Cardiac fibroblast (primary cell): ENCODE measurements at regions not wholly inside any gene's neighbourhood (a gene's known extent, or its start where the extent isn't known, plus 50 kb on each side); places are given as distances from the start of the nearest gene placed in this dataset.

Source experiments
- DNase-seq, 2 donors: peaks; one replicate each; pipeline versions ENCODE4 v3.0.0 to v3.0.0-alpha.2; 2010; ENCODE audit warnings: low read depth in 2 of 2
- H3K4me3 ChIP-seq, 2 donors: replicated peaks in 1 of 2; 1 replicate in 1 of 2; 2 replicates in 1 of 2; pipeline ENCODE4 v1.5.1; 2011; ENCODE audit warnings: low read depth in 2 of 2, low read length in 2 of 2, mild to moderate bottlenecking in 2 of 2, moderate library complexity in 1 of 2
- TF ChIP-seq, protein P1 (sequence below): IDR thresholded peaks from one replicate; pipeline ENCODE4 v1.5.1; 2011; ENCODE audit warnings: low read depth, mild to moderate bottlenecking, low read length, inconsistent platforms

DNA sequence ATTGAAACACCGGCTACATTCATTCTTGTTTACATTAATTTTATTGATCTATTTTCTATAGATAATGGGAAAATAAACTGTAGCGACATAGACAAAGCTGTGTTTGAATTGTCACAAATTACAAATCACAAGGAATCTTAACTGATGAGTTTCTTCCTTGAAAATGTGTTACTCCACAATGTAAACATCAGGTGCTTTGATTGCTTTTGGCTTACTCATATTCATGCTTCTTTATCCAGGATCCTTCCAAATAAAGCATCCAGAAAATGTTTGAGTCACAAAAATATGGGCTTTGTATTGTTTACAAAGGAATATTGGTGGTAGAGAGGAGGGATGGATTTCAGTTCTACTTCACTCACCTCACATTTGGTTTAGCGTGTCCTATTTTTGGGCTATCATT is 64.0 kb downstream of the BMP2 start:
- no peak for DNase-seq
- TF ChIP-seq, protein P1, sequence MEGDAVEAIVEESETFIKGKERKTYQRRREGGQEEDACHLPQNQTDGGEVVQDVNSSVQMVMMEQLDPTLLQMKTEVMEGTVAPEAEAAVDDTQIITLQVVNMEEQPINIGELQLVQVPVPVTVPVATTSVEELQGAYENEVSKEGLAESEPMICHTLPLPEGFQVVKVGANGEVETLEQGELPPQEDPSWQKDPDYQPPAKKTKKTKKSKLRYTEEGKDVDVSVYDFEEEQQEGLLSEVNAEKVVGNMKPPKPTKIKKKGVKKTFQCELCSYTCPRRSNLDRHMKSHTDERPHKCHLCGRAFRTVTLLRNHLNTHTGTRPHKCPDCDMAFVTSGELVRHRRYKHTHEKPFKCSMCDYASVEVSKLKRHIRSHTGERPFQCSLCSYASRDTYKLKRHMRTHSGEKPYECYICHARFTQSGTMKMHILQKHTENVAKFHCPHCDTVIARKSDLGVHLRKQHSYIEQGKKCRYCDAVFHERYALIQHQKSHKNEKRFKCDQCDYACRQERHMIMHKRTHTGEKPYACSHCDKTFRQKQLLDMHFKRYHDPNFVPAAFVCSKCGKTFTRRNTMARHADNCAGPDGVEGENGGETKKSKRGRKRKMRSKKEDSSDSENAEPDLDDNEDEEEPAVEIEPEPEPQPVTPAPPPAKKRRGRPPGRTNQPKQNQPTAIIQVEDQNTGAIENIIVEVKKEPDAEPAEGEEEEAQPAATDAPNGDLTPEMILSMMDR = no peak
- no peak overlapping the region for H3K4me3 ChIP-seq

DNA sequence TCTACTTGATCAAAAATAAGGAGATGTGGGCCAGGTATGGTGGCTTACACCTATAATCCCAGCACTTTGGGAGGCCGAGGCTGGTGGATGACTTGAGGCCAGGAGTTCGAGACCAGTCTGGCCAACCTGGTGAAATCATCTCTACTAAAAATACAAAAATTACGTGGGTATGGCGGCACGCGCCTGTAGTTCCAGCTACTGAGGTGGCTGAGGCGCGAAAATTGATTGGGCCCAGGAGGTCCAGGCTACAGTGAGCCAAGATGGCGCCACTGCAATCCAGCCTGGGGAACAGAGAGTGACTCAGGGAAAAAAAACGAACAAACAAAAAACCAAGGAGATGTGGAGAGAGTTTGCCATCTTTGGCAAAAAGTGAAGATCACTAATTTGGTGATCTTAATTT is 65.3 kb downstream of the BMP2 start:
- H3K4me3 ChIP-seq = no peak overlapping the region

DNA sequence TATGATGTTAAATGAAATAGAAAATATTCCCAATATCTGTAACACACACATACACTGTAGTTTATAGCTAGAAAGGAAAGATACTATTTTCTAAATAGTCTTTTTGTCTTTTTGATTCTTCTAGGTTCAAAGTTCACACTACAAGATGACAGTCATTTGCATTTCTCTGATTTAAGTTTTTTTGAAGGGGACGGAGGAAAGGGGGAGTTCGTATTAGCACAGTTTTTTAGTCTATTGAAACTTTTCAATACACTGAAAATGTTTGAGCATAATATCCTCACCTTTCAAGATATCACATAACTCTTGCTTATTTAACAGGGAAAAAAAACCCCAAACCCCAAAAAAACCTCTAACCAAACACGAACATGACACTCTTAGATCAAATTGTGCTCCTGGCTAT is 68.1 kb downstream of the BMP2 start:
- TF ChIP-seq, protein P1 = no peak
- no peak overlapping the region for H3K4me3 ChIP-seq
- DNase-seq = no peak

More for the DNA sequence above, 65.3 kb downstream of the BMP2 start:
- DNase-seq = no peak
- TF ChIP-seq, protein P1 = no peak

DNA sequence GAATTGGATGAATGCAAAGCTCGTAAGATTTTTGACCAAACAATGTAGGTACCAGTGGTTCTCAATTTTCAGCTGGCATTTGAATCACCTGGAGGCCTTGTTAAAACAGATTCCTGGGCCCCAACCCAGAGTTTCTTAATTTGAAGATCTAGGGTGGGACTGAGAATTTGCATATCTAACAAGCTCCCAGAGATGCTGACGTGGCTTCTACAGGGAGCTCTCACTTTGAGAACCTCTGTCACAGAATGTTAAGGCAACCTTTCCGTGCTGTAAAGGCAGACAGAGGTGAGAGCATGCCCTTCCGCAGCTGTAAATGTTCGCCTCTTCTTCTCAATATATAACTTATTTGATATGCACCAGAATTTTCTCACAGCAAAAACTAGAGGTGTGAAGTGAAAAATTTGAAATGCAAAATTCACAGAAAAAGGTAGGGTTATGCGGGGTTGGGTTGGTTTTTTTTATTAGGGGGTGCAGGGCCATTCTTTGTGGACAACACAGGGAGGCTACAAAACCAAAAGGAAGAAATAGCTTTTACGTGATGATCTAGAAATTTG is 69.4 kb downstream of the BMP2 start:
- H3K4me3 ChIP-seq = no peak overlapping the region
- TF ChIP-seq, protein P1 = no peak
- no peak for DNase-seq

DNA sequence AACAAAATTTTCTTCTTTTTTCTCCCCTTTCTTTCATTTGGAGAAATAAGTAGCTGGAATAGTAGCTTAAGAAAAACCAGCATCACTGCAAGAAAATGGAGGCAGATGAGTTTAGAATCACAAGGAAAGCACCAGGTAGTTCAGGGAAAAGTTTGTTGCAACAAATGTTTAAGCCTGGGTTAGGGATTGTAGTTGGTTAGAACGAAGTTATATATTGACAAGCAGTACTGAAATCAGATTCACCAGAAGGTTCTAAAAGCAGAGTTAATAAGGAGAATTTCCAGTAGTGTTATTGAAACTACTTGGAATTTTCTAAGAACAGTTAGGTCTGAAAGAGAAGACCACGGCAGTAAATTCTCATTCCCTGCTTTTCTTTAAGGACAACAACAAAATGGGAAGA is 70.2 kb downstream of the BMP2 start:
- DNase-seq = no peak
- no peak overlapping the region for H3K4me3 ChIP-seq
- TF ChIP-seq, protein P1 = no peak

DNA sequence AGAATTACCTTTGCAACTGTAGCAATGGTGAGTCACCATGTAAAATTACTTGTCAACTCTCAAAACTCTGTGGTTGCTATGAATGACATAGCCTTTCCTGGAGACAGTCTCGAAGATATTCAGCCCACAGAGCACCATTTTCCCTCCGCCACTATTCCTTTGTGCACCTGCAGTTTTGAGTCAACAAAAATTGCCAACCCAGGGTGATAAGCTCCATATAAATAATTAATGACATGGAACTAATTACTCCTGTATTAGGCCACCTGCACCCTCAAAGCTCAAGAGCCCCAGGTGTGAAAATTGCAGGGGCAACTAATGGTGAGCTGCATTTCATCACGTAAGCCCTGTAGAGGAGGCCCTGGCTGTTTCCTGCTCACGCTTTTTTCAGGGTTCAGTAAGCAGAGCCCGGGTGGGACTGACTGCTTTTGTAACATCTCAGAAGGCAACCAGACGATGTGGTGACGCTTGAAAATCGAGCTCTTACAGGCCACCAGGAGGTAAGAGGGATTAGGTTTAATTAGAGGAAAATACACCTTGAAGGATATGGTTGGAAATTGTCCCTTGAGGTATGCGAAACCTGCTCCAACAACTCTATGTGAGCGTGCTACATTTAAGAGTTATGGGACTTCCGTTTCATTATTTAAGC is 70.8 kb downstream of the BMP2 start:
- DNase-seq = no peak
- TF ChIP-seq, protein P1 = no peak
- H3K4me3 ChIP-seq = no peak overlapping the region

DNA sequence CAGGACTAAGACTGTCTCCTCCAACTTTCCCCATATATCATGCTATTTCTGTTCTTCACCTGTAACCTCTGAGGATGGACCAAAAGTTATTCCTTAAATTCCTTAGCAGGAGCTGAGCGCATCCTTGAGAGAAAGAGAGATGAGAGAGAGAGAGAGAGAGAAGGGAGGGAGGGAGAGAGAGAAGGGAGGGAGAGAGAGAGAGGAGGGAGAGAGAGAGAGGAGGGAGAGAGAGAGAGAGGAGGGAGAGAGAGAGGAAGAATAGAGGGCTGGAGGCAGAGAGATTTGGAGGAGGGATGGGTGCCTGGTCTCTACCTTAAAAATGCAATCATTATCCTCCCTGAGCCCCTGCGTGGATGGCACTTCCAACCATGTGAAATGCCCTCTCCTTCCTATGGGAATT is 73.6 kb downstream of the BMP2 start:
- no peak overlapping the region for H3K4me3 ChIP-seq
- TF ChIP-seq, protein P1 = no peak
- DNase-seq = no peak
